DMS114 treated with DMSO at 0.1 percent for 48 hours (cell line): ENCODE measurements at regions not wholly inside any gene's neighbourhood (a gene's known extent, or its start where the extent isn't known, plus 50 kb on each side); places are given as distances from the start of the nearest gene placed in this dataset.
"Not testable (repeated sequence)": the region's sequence is repeated elsewhere in the genome, so short reads cannot be mapped to it uniquely, and the experiment has no call there.

Experiments used
- DNase-seq: peaks from one replicate; lab custom pipeline; 2025; ENCODE audit not compliant: unreplicated experiment; lab: John Stamatoyannopoulos, UW

- DNase-seq = no peak
These were observed 284.6 kb upstream of the ANKRD50 start for GRCh38 chr4:124997124-124997523.

GRCh38 chr4:124993838-124994237, 281.3 kb upstream of the ANKRD50 start:
- DNase-seq = no peak

- no peak for DNase-seq
These were observed 277.9 kb upstream of the ANKRD50 start for GRCh38 chr4:124990398-124990797.

GRCh38 chr4:124980276-124980752, 267.8 kb upstream of the ANKRD50 start:
- no peak for DNase-seq

- DNase-seq = not testable (repeated sequence)
These were observed 266.0 kb upstream of the ANKRD50 start for GRCh38 chr4:124978536-124978935.

GRCh38 chr4:124977045-124977444, 264.5 kb upstream of the ANKRD50 start:
- no peak for DNase-seq

- no peak for DNase-seq
These were observed 261.6 kb upstream of the ANKRD50 start for GRCh38 chr4:124974152-124974551.

GRCh38 chr4:124973716-124974115, 261.2 kb upstream of the ANKRD50 start:
- DNase-seq = no peak

- DNase-seq = no peak
These were observed 257.5 kb upstream of the ANKRD50 start for GRCh38 chr4:124970011-124970410.

GRCh38 chr4:124965497-124965891, 253.0 kb upstream of the ANKRD50 start:
- DNase-seq = no peak

- DNase-seq = no peak
These were observed 252.4 kb upstream of the ANKRD50 start for GRCh38 chr4:124964852-124965496.

GRCh38 chr4:124964251-124964650, 251.7 kb upstream of the ANKRD50 start:
- no peak for DNase-seq

- no peak for DNase-seq
These were observed 248.7 kb upstream of the ANKRD50 start for GRCh38 chr4:124961138-124961750.

GRCh38 chr4:124958847-124959246, 246.3 kb upstream of the ANKRD50 start:
- DNase-seq = no peak

GRCh38 chr4:124955476-124955875, 242.9 kb upstream of the ANKRD50 start:
- DNase-seq = no peak

- no peak for DNase-seq
These were observed 241.5 kb upstream of the ANKRD50 start for GRCh38 chr4:124954046-124954445.

GRCh38 chr4:124953486-124953885, 241.0 kb upstream of the ANKRD50 start:
- no peak for DNase-seq

- DNase-seq = no peak
These were observed 240.5 kb upstream of the ANKRD50 start for GRCh38 chr4:124953061-124953460.

GRCh38 chr4:124952601-124953000, 240.1 kb upstream of the ANKRD50 start:
- no peak for DNase-seq

- no peak for DNase-seq
These were observed 236.6 kb upstream of the ANKRD50 start for GRCh38 chr4:124948976-124949597.

- no peak for DNase-seq
These were observed 235.2 kb upstream of the ANKRD50 start for GRCh38 chr4:124947622-124948265.

GRCh38 chr4:124946696-124947095, 234.2 kb upstream of the ANKRD50 start:
- DNase-seq = no peak
